NCI-H187 treated with DMSO at 0.1 percent for 48 hours (cell line): ENCODE measurements at regions not wholly inside any gene's neighbourhood (a gene's known extent, or its start where the extent isn't known, plus 50 kb on each side); places are given as distances from the start of the nearest gene placed in this dataset.

ENCODE experiments used
- DNase-seq: peaks from one replicate; lab custom pipeline; 2025; lab: John Stamatoyannopoulos, UW

DNA sequence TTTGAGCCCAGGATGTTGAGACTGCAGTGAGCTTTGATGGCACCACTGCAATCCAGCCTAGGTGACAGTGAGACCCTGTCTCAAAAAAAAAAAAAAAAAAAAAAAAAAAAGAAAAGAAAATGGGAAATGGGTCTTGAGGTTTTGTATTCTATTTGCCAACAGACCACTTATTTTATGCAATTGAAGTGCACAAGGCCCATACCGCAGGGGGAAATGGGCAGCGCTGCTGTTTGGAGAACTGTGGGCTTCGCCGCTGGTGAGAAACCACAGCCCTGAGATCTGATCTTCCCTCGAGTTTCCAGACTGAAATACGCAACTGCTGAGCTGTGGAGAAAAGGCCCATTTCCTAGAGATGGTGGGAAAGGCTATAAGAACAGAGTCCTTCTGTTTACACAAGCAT is 512.0 kb downstream of the TCERG1L start:
- DNase-seq, result no peak

DNA sequence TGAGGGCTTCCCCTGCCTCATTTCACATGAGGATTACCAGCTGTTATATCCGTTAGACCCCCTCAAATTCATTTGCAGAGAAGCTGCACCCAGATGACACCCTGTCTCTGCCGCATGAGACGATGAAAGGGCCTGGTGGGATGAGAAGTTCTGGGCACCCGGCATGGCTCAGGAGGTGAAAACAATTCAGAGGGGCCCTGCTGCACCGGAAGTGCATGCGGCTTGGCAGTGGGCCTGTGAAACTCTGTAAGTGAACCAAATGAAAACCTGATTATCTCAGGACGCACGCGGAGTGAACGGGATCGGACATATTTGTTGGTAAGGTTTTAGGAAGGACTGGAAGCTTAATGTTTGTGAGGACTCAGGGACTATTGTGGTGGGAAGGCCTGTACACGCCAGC is 511.2 kb downstream of the TCERG1L start:
- DNase-seq, result no peak

DNA sequence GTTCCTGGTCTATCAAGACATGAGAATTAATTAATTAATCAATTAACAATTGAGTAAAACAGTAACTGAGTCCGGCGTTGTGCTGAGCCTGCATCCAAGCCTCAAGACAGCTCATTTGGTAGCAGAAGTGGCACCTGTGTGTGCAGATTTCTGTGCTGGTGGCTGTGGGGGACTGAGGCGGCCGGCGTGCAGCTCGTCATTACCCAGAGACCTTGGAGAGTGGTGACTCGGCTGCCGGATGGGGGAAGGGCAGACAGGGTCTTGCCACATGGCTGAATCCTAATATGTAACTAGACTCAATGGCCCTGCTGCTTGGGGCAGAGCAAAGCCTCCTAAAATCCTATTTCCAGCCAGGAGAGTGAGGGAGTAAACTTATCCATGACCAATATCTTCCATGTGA is 510.2 kb downstream of the TCERG1L start:
- no peak for DNase-seq

GRCh38 chr10:130801784-130802183 is 509.7 kb downstream of the TCERG1L start:
- no peak for DNase-seq

DNA sequence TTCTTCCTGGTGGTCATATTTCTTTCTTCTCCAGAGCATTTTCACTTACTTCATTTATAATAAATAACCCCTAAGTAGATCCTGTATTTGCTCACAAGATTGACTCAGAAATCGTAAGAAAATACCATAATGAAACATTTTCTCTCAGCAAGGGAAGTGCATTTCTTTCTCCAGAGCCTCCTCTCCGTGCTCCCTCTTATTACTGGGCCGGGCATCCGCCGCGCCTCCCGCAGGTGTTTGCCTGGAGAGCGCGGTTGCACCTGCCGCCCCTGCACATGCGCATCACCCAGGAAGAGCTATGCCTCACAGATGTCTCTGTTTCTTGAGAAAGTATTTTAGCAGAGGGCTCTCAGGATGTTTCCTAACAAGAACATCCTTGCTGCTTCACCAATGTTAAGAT is 509.2 kb downstream of the TCERG1L start:
- DNase-seq, result peak; percentile 10

- no peak for DNase-seq
Measured at GRCh38 chr10:130804281-130804680, 507.2 kb downstream of the TCERG1L start.

GRCh38 chr10:130804778-130805634 is 506.5 kb downstream of the TCERG1L start:
- DNase-seq, result no peak

DNA sequence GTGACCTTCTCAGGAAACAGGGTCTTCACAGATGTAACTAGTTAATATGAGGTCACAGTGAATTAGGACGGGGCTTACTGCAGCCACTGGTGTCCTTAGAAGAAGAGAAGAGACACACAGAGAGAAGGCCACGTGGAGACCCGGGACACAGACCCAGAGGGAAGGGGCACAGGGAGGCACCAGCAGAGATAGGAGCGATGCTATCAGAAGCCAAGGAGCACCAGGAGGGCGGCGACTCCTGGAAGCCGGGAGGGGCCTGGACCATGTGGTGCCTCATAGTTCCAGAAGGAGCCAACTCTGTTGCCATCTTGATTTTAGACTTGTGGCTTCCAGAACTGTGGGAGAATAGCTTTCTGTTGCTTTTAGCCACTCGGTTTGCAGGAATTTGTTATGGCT is 505.9 kb downstream of the TCERG1L start:
- no peak for DNase-seq

GRCh38 chr10:130806426-130806825 is 505.1 kb downstream of the TCERG1L start:
- no peak for DNase-seq

- DNase-seq, result no peak
Measured at GRCh38 chr10:130807096-130807495, 504.4 kb downstream of the TCERG1L start.

DNA sequence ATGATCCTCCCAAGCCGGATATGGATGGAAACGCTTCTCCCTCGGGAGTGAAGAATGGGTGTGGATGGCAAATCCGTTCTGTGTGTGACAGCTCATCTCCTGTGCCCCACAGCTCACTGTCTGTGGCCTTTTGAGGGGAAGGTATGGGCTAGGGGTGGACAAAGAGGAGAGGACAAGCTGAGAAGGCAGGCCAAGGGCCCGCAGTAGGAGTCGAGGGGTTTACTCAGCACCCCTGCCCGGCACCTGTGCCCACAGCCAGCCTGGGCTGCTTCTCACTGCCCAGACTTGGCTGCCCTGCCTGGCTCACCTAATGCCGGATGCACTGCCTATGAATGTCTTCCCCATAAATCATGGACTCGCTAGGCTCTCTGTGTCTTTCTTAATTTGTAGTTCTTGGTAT is 503.8 kb downstream of the TCERG1L start:
- no peak for DNase-seq

DNA sequence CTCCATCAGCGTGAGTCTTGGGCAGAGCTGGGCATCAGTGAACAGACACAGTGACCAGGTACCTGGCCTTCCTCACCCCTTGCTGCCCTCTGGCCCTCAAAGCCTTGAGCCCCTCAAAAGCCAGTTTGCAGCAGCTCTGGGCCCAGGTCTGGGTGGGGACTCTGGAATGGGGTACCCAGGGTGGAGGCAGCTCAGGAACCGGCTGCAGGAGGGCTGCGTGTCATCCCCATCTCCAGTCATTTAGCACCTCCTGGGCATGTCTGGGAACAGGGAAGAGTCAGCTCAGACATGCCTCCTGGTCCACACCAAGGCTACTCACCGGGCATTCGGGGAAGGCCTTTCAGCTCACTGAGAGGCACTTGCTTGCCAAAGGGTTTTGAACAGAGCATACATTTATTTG is 503.3 kb downstream of the TCERG1L start:
- DNase-seq, result no peak

- DNase-seq, result no peak
Measured at GRCh38 chr10:130808686-130809085, 502.8 kb downstream of the TCERG1L start.

GRCh38 chr10:130809181-130809580 is 502.3 kb downstream of the TCERG1L start:
- DNase-seq, result no peak

DNA sequence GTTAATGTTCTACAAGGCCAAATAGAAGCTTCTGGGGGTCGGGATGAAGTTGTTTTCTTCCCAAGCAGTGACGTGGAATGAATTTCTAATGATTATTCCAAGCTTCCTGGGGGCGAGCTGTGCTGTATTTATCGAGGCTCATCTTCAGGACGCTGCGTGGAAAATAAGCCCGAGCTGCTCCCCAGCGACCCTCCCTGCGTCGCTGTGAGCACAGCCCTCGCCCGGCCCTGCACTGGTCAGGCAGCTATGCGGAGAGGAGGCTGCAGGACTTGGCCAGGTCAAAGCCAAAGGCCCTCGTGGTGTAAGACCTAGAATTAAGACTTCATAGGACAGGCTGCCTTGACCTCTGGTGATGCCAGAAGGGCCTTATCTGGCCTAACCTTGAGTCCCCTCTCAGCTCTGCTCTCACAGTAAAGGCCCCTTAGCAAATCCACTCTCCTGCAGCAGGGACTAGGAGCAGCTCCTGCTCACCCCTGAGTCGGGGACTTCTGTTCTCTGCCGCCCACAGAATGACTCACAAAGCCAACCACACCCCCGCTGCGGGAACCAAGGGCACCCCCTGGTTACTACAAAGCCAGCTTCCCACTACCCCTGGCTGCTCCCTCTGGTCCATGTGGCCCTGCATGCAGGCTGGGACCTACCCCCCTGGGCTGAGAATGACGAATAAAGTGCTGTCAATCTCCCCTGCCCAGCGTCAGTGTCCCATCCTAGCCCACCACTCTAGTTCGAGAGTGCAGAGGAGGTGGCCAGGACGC is 501.6 kb downstream of the TCERG1L start:
- no peak for DNase-seq

- no peak for DNase-seq
Measured at GRCh38 chr10:130810856-130811255, 500.7 kb downstream of the TCERG1L start.

DNA sequence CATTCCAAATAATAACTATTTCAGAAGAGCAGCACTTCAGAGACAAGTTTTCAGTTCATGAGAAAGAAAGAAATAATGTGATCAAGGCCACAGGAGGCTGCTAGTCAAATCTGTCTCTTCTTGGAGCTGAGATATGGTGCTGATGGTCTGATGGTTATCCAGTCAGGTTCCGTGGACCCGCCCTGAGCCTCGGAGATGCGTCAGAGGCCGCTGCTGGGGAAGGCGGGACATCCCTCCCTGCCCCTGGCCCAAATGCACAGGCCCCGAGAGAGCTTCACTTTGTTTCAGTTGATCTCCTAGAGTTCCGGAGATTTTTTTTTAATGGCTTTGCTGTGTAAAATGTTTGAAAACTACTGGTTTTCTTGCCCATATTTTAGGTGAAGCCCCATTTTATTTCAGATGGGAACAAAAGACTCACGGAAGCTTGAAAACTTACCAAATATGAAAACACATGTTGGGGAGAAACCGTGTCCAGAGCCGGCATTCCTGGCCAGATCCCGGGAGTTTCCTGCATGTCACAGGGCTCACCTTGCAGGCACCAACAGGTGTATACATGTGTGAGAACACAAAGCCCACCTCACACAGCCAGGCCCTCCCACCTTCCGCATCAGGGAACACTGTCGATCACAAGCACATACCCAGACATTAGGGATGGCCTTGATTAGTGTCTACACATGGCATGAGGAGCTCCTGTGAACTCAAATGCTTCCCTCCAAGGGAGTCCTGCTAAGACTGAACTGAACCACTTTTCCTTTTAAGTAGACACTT is 499.0 kb downstream of the TCERG1L start:
- DNase-seq, result no peak

DNA sequence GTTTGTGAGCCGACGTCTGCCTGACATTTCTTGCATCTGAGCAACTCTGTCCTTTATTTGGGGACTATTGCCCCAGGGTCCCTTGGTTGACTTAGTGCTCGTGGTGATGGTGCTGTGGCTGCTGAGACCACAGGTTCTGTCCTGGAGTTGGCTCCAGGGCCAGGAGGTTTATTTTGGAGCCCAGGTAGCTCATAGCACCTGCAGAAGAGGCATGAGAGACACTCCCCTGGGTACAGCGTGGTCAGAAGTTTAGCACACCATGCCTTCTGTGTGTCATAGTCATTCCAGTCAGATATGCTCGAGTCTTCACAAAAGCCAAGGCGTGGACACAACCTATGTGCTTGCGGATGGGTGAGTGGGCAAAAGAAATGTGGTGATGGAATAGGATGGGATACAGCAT is 496.9 kb downstream of the TCERG1L start:
- no peak for DNase-seq

GRCh38 chr10:130816116-130816901 is 495.2 kb downstream of the TCERG1L start:
- no peak for DNase-seq

DNA sequence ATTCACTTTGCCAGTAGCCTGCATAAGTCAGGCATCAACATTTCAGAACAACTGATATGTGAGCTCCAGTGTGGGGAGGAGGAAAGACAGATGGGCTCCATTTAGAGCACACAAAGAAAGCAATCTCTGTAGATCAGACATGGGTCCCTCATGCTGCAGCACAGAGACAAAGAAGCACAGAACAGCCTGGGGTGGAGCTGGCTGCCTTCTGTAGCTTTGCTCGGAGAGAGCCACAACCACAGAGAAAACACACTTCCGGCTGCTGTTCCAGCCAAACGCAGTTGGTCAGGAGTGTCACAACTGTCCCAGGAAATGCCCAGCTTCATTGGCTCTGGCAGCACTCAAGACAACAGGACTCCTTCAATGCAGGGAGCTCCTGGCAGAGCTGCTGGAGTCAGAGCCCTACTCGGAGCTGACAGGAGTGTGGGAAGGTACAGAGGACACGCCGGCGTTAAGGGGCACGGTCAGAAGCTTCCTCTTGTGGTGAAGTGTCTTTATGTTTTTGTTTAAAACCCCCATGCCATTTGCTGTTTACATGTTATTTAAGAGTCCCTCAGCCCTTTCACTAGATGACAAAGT is 494.4 kb downstream of the TCERG1L start:
- no peak for DNase-seq

- no peak for DNase-seq
Measured at GRCh38 chr10:130817674-130818073, 493.8 kb downstream of the TCERG1L start.
